ENCODE measurements at regions not wholly inside any gene's neighbourhood (a gene's known extent, or its start where the extent isn't known, plus 50 kb on each side); places are given as distances from the start of the nearest gene placed in this dataset.

- Histone ChIP-seq H2AFZ (ENCODE audit: low read depth, low read length) (no peak overlapping the region), H3F3A (ENCODE audit: insufficient read depth, low read length, poor library complexity, severe bottlenecking) (peaks cover 11% of the 10 kb centered on the region), H3K79me2 (replicated peaks; ENCODE audit: insufficient read depth, low read length) (no peaks in the 10 kb centered on the region), H3K9ac (ENCODE audit: low read length) (peak overlapping the region; percentile 61), H3K4me2 (ENCODE audit: low read length) (peak overlapping the region; percentile 15), H3K36me3 (ENCODE audit: insufficient read depth, low read length) (no peaks in the 10 kb centered on the region), H4K20me1 (ENCODE audit: insufficient read depth) (no peaks in the 10 kb centered on the region), H3K9me3 (ENCODE audit: low read length) (no peaks in the 10 kb centered on the region), H3K4me3 (ENCODE audit: low read length) (peak overlapping the region; percentile 50), H3K27ac (ENCODE audit: low read length) (peak overlapping the region; percentile 96), H3K9me2 (ENCODE audit: insufficient read depth, low read length) (no peaks in the 10 kb centered on the region), H3K27me3 (ENCODE audit: insufficient read depth, low read depth, low read length) (no peaks in the 10 kb centered on the region)
- TF ChIP-seq CTCF (IDR thresholded peaks at IDR 0.05; ENCODE audit: poor library complexity, severe bottlenecking) (peak; percentile 67), EP300 (conservative IDR thresholded peaks at IDR 0.05; ENCODE audit: poor library complexity, severe bottlenecking) (peak; percentile 94), MXI1 (conservative IDR thresholded peaks at IDR 0.05; ENCODE audit: poor library complexity, severe bottlenecking) (no peak), POLR2AphosphoS5 (IDR thresholded peaks at IDR 0.05) (peak; percentile 70), TAF1 (IDR thresholded peaks at IDR 0.05; ENCODE audit: low read depth) (no peak), REST (IDR thresholded peaks at IDR 0.05; ENCODE audit: borderline replicate concordance) (peak; percentile 90), EZH2 (IDR thresholded peaks at IDR 0.05; ENCODE audit: borderline replicate concordance, insufficient read depth, low read length, poor library complexity, severe bottlenecking) (no peak), SMC3 (conservative IDR thresholded peaks at IDR 0.05; ENCODE audit: poor library complexity) (peak; percentile 69), RAD21 (conservative IDR thresholded peaks at IDR 0.05) (peak; percentile 73)
These were observed 210.7 kb upstream of the TMEM132C start for GRCh38 chr12:128056136-128056801.

- no peaks in the 10 kb centered on the region for H3K27me3 ChIP-seq (ENCODE audit: insufficient read depth, low read depth, low read length)
- H3K79me2 ChIP-seq (replicated peaks; ENCODE audit: insufficient read depth, low read length): no peaks in the 10 kb centered on the region
- H3F3A ChIP-seq (ENCODE audit: insufficient read depth, low read length, poor library complexity, severe bottlenecking): peaks cover 11% of the 10 kb centered on the region
- peak overlapping the region; percentile 50 for H3K4me3 ChIP-seq (ENCODE audit: low read length)
- no peak overlapping the region for H3K4me2 ChIP-seq (ENCODE audit: low read length)
- no peaks in the 10 kb centered on the region for H4K20me1 ChIP-seq (ENCODE audit: insufficient read depth)
- no peak overlapping the region for H2AFZ ChIP-seq (ENCODE audit: low read depth, low read length)
- H3K9me3 ChIP-seq (ENCODE audit: low read length): no peaks in the 10 kb centered on the region
- peak overlapping the region; percentile 61 for H3K9ac ChIP-seq (ENCODE audit: low read length)
- no peaks in the 10 kb centered on the region for H3K9me2 ChIP-seq (ENCODE audit: insufficient read depth, low read length)
- H3K36me3 ChIP-seq (ENCODE audit: insufficient read depth, low read length): no peaks in the 10 kb centered on the region
- TF ChIP-seq CTCF (IDR thresholded peaks at IDR 0.05; ENCODE audit: poor library complexity, severe bottlenecking): no peak
- no peak for TF ChIP-seq REST (IDR thresholded peaks at IDR 0.05; ENCODE audit: borderline replicate concordance)
- TF ChIP-seq TAF1 (IDR thresholded peaks at IDR 0.05; ENCODE audit: low read depth): no peak
- no peak for TF ChIP-seq MXI1 (conservative IDR thresholded peaks at IDR 0.05; ENCODE audit: poor library complexity, severe bottlenecking)
- no peak for TF ChIP-seq EZH2 (IDR thresholded peaks at IDR 0.05; ENCODE audit: borderline replicate concordance, insufficient read depth, low read length, poor library complexity, severe bottlenecking)
- TF ChIP-seq POLR2AphosphoS5 (IDR thresholded peaks at IDR 0.05): no peak
- TF ChIP-seq SMC3 (conservative IDR thresholded peaks at IDR 0.05; ENCODE audit: poor library complexity): no peak
- peak overlapping the region; percentile 96 for H3K27ac ChIP-seq (ENCODE audit: low read length)
These were observed 209.4 kb upstream of the TMEM132C start for GRCh38 chr12:128057586-128057985.
